HG03432 (cell line): ENCODE measurements at regions not wholly inside any gene's neighbourhood (a gene's known extent, or its start where the extent isn't known, plus 50 kb on each side); places are given as distances from the start of the nearest gene placed in this dataset.
"Not testable (repeated sequence)": the region's sequence is repeated elsewhere in the genome, so short reads cannot be mapped to it uniquely, and the experiment has no call there.

Source experiments
- ATAC-seq: cut with Tn5 transposase; IDR thresholded peaks from one replicate; pipeline ENCODE4 v1.9.1; 2021; ENCODE audit warnings: mild to moderate bottlenecking, moderate library complexity; ENCODE audit not compliant: unreplicated experiment

DNA sequence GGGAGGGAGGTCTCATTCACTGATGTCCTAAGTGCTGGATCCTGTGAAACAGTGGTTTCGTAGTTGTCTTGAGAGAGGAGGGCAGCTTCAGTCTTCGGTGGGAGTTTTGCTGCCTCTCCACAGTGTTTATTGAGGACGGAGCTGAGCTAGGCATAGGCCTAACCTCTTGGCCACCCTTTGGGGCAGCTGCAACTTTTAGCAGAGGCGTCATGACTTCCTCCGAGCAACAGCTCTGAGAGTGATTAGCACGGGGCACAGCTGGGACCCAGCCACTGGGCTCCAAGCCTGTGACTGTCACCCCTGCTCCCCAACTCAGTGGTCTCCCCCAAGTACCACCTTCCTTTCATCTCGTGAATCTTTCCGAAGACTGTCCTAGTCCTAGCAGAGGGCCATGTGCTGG lies 139.9 kb upstream of the NCOR2 start:
- no peak for ATAC-seq

DNA sequence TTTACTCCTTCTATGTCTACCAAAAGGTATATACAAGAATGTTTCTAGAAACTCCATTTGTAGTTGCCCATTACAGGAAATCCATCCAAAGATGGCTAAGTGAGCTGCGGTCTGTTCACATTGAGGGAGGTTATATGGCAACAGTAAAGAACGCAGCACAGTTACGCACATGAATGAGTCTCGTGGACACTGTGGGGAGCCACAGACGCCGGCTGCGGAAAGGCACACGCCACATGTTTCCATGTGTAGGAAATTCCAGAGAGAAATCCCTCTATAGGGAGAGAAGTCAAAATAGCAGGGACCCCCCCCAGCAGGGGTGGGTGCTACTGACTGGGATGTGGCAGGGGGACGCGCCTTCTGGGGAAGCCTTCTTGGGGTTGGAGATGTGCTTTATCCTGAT lies 139.0 kb upstream of the NCOR2 start:
- no peak for ATAC-seq

- no peak for ATAC-seq
Observed at GRCh38 chr12:124705545-124706138, 138.2 kb upstream of the NCOR2 start.

DNA sequence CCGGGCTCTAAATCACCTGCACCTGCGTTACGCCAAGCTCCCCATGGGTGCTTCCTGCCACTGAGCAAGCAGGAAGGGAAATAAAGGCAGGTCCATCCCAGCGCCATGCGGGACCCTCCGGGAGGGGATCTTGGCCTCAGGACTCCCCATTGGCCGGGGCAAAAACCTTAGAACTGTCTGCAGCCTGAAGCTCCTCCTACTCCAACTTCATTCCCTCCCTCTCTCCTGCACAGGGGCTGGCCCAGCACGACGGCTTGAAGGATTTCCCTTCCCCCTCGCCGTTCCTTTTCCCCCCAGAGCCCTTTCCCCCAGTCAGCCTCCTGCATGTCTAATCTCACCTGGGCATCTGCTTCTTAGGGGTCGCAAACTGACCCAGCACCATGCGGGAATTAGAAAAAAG lies 137.2 kb upstream of the NCOR2 start:
- ATAC-seq, result no peak

- no peak for ATAC-seq
Observed at GRCh38 chr12:124703856-124704255, 136.4 kb upstream of the NCOR2 start.

DNA sequence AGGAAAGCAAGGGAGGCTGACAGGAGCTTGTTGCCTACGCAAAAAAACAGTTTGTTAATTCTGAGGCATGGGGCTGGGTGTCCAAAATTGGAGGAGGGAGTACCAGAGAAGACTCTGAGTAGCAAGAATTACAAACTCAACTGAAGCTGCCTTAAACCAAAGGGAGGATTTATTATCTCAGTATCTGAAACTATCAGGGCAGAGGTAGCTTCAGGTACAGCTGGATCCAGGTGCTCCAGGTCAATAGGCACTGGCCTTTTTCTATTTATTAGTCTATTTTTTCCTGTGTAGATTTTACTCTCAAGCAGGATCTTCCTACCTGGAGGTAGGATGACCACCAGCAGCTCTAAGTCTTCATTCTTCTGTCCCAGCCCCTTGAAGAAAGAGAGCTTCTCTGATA lies 135.3 kb upstream of the NCOR2 start:
- no peak for ATAC-seq

DNA sequence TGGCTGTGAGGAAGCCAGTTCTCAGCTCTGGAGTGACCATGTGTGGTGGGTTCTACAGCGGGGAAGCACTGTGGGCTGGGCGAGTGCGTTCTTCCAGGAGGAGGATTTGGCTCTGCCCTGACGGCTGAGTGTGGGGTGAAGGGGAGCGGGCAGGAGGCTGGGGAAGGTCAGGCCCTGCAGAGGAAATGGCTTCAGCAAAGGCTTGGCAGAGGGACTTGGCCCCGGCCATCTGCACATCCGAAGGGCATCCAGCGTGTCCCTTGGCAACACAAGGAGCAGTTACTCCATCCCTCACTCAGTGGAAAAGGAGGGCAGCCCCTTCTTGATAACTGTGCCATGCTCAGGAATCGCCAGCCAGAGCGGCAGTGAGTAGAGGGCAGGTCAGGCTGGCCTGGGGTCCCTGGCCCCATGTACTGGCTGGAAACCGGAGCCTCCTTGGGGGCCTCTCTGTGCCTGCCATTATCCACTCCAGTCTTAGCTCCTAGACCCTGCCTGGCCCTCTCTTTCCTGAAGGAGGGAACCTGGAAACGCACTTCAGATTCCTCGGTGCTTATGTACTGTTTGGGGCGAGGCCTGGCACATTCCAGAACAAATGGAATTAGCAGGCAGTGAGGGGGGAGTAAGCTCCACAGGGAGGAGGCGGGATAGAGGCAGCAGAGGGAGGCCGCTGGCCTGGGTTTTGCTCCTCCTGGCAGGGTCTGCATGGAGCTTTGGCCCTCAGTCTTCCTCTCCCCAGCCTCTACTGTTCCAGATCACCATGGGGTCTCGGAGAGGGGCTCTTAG lies 133.6 kb upstream of the NCOR2 start:
- ATAC-seq, result no peak

DNA sequence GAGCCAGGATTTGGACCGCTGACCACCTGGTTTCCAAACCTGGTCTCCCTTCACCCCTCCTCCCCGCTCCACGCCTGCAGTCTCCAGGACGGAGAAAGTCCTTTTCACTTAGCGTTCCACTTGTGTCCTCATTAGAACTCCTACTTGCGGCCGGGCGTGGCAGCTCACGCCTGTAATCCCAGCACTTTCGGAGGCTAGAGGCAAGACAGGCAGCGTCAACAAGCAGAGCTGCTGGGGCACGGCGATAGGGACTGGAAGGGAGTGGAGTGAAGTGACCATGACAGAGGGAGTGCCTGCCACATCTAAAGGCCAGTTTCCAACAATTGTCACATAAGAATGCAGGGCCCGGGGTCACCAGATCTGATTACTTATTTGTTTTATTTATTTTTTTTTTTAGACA lies 132.5 kb upstream of the NCOR2 start:
- ATAC-seq, result no peak

GRCh38 chr12:124698998-124699305 lies 131.5 kb upstream of the NCOR2 start:
- no peak for ATAC-seq

DNA sequence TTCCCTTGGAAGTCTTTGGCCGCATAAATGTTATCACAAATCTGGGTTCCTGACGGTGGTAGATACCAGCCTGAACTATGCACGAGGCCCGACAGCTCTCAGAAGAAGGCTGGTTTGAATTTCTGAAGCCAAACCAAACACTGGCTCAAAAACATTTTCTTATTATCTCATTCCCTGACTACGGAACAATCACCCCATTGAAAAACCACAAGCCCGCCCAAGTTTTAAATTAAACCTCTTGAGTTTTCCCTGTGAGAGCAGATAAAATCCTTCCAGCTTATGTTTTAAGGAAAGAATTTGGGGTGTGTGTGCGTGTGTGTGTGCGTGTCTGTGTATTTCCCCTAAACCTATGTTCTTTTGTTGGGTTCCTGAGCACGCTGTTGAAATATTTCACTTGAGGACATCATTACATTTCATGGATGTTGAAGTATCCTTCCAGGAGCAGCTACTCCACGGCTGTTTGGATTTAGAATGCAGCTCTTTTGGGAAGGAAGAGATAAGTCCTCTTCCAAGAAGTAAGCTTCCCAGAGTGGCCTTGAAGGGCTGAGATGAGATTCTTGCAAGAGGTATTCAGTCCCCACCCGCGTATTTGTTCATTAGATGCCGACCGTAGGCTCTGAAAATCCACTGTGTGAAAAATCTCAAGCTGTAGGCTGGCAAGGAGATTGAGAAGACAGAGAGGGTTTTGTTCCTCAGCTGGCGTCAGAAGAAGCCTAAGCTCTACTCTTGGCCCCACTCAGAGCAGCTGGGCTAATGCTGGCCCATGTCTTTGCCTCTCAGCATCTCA lies 131.0 kb upstream of the NCOR2 start:
- ATAC-seq, result no peak

DNA sequence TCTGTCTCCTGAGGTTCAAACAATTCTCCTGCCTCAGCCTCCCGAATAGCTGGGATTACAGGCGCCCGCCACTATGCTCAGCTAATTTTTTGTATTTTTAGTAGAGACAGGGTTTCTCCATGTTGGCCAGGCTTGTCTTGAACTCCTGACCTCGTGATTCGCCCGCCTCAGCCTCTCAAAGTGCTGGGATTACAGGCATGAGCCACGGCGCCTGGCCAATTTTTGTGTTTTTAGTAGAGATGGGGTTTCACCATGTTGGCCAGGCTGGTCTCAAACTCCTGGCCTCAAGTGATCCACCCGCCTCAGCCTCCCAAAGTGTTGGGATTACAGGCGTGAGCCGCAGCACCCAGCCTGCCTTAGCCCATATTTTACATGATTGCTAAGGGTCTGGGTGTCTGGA lies 130.3 kb upstream of the NCOR2 start:
- not testable (repeated sequence) for ATAC-seq

GRCh38 chr12:124696693-124697476 lies 129.5 kb upstream of the NCOR2 start:
- ATAC-seq, result no peak

DNA sequence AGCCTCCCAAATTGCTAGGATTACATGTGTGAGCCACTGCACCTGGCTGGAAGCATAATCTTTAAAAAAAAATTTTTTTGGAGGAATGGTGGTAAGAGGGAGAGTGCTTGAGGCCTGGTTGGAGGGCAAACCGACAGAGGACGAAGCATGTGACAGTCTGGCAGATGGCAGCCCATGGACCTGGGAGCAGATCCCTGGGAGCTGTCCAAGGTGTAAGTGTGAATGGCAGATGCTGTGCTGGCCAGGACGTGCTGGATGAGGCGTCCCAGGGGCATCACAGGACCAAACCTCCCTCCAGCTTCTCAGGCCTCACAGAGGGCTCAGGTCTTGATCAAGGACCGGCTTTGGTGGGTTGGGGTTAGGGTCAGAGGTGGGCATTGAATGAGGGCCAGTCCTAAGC lies 128.4 kb upstream of the NCOR2 start:
- ATAC-seq, result no peak

DNA sequence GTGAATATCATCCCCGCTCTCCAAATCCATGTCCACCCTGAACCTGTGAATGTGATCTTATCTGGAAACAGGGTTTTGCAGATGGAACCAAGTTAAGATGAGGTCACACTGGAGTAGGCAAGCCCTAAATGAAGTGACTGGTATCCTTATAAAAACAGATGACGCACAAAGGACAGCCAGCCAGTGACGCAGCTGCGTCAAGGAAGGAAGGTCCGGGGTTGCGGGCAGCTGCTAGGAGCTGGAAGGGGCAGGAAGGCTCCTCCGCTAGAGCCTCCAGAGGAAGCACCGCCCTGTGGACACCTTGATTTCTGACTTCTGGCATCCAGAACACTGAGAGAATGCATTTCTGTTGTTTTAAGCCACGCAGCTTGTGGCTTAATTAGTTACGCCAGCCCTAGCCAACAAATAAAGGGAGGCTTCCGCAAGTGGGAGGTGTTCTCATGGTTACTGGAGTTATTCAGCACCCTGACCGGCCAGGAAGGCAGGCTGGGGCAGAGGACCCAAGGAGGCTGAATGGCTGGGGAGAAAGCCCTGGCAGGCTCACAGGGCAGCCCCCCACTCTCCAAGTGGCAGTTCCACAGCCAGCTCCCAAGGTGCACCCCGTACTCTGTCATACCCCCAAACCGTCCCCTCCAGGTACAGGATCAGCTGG lies 127.6 kb upstream of the NCOR2 start:
- no peak for ATAC-seq

GRCh38 chr12:124694250-124694649 lies 126.8 kb upstream of the NCOR2 start:
- ATAC-seq, result no peak

DNA sequence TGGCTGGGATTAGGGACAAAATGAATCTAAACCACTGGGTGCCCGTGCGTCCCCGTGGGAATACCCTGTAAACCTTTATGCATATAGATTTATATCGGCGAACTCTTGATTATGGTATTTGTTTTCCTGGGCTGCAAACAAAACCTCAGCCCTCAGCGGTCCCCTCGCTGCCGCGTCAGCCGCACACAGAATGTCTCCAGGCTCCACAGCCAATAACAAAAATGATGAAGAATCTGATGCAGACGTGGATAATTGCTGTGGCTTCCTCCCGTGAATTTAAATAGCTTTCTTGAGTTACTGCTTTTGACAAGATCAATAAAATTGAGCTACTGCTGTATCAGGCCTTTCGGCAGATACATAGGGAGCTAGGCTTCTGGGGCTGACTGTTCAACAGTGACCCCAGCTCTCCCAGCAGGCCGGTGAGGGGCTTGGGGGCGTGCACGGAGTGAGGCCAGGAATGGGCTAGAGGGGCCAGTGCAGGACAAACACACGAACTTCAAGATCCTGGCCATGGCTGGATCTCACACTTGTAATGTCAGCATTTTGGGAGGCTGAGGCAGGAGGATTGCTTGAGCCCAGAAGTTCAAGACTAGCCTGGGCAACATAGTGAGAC lies 125.8 kb upstream of the NCOR2 start:
- no peak for ATAC-seq

- ATAC-seq, result no peak
Observed at GRCh38 chr12:124692443-124692842, 125.0 kb upstream of the NCOR2 start.

DNA sequence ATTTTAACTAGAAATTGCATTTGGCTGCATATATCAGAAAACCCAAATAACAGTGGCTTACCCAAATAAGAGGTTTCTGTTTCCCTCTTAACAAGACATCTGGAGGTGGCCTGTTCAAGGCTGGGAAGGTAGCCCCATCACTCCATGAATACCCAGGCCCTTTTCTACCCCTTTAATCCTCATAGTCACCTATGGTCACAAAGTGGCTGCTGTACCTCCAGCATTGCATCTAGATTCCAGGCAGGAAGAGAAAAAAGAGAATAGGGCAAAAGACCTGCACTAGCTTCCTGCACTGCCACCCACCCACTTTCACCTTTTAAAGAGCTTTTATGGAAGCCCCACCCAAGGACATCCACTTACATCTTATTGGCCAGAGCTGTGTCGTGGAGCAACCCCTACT lies 124.0 kb upstream of the NCOR2 start:
- ATAC-seq, result no peak

DNA sequence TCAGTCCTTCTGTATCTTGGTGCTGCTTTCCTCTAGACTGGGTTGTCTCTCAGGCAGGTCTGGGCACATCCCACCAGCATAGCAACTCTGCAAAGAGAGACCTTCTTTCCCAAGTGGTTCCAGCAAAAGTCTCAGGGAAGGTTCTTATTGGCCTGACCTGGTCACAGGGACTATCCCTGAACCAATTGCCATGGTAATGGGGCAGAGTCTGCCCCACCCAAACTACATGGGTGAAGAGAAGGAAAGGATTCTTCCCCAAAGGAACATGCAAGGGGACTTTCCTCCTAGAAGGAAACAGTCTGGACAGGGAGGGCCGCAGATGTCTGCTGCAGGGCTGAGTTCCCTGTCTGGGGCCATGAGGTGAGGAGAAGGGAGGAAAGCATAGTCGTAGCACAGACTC lies 122.2 kb upstream of the NCOR2 start:
- ATAC-seq, result no peak

GRCh38 chr12:124688356-124688992 lies 121.1 kb upstream of the NCOR2 start:
- no peak for ATAC-seq
